WTC11 (cell line): ENCODE measurements at regions not wholly inside any gene's neighbourhood (a gene's known extent, or its start where the extent isn't known, plus 50 kb on each side); places are given as distances from the start of the nearest gene placed in this dataset.

ENCODE experiments used
- ATAC-seq: fragments of 200-7000 bp; cut with Tn5 transposase; 2 replicates; pipeline ENCODE4 v1.10.0; 2021; ENCODE audit warnings: mild to moderate bottlenecking, moderate library complexity
- CTCF ChIA-PET: fragments of 300-600 bp; sonication (Branson Sonifier 250); formaldehyde crosslinking; loops from one replicate; lab custom pipeline; 2021; ENCODE audit warnings: antibody characterized with exemption; lab: Charles Lee
- POLR2A ChIA-PET: fragments of 350-600 bp; sonication (Branson Sonifier 250); formaldehyde crosslinking; loops from one replicate; lab custom pipeline; 2021; ENCODE audit warnings: antibody characterized with exemption; lab: Charles Lee
- DNase-seq: peaks from one replicate; pipeline ENCODE4 v3.0.0; 2021; ENCODE audit warnings: low spot score
- H3K27ac Mint-ChIP-seq: 2 replicates; pipeline ENCODE4 v1.8.0; 2021; ENCODE audit warnings: mixed read lengths
- H3K27me3 Mint-ChIP-seq: 2 replicates; pipeline ENCODE4 v1.8.0; 2021; ENCODE audit warnings: low read depth, mild to moderate bottlenecking, moderate library complexity, mixed read lengths
- H3K36me3 Mint-ChIP-seq: 2 replicates; pipeline ENCODE4 v1.8.0; 2021; ENCODE audit warnings: mixed read lengths
- H3K4me1 Mint-ChIP-seq: 2 replicates; pipeline ENCODE4 v1.8.0; 2022; ENCODE audit warnings: mixed read lengths
- H3K4me3 Mint-ChIP-seq: 2 replicates; pipeline ENCODE4 v1.8.0; 2021; ENCODE audit warnings: mild to moderate bottlenecking, moderate library complexity, mixed read lengths
- H3K9me3 Mint-ChIP-seq: 2 replicates; pipeline ENCODE4 v1.8.0; 2021; ENCODE audit warnings: mixed read lengths
- AFF4 ChIP-seq: sonication (generic); formaldehyde crosslinking; IDR thresholded peaks from 2 replicates; pipeline ENCODE4 v1.8.1; 2023; ENCODE audit warnings: mild to moderate bottlenecking, missing genetic modification reagents, borderline replicate concordance
- ATF6 ChIP-seq: sonication (generic); formaldehyde crosslinking; IDR thresholded peaks from 2 replicates; pipeline ENCODE4 v1.8.1; 2023; ENCODE audit warnings: mild to moderate bottlenecking, missing genetic modification reagents
- CDX4 ChIP-seq: fragments of 250-450 bp; sonication (Bioruptor Pico); IDR thresholded peaks from 2 replicates; pipeline ENCODE4 v1.9.0; 2021; ENCODE audit warnings: moderate library complexity, mild to moderate bottlenecking, inconsistent platforms, borderline replicate concordance
- CREB1 ChIP-seq: sonication (generic); formaldehyde crosslinking; IDR thresholded peaks from 2 replicates; pipeline ENCODE4 v1.8.0; 2023; ENCODE audit warnings: mild to moderate bottlenecking, missing genetic modification reagents
- CTCF ChIP-seq: fragments of 200-600 bp; IDR thresholded peaks from 2 replicates; pipeline ENCODE4 v1.8.0; 2022; ENCODE audit warnings: antibody characterized with exemption
- ESRRA ChIP-seq: sonication (generic); formaldehyde crosslinking; IDR thresholded peaks from 2 replicates; pipeline ENCODE4 v1.8.1; 2022; ENCODE audit warnings: mild to moderate bottlenecking, missing genetic modification reagents, borderline replicate concordance
- GRHL2 ChIP-seq: fragments of 250-450 bp; sonication (Bioruptor Pico); IDR thresholded peaks from 2 replicates; pipeline ENCODE4 v1.8.0; 2022; ENCODE audit warnings: mild to moderate bottlenecking, moderate library complexity; ENCODE audit not compliant: insufficient replicate concordance, severe bottlenecking
- HMGA2 ChIP-seq: fragments of 250-450 bp; sonication (Bioruptor Pico); IDR thresholded peaks from 2 replicates; pipeline ENCODE4 v1.4.0; 2021; ENCODE audit warnings: mild to moderate bottlenecking, moderate library complexity
- HMGXB4 ChIP-seq: sonication (generic); formaldehyde crosslinking; IDR thresholded peaks from 2 replicates; pipeline ENCODE4 v1.8.1; 2023; ENCODE audit warnings: mild to moderate bottlenecking, moderate library complexity, missing genetic modification reagents
- JAZF1 ChIP-seq: fragments of 250-450 bp; sonication (Bioruptor Pico); IDR thresholded peaks from 2 replicates; pipeline ENCODE4 v1.9.0; 2021; ENCODE audit warnings: moderate library complexity, mild to moderate bottlenecking, inconsistent platforms
- NFATC4 ChIP-seq: fragments of 250-450 bp; sonication (Bioruptor Pico); IDR thresholded peaks from 2 replicates; pipeline ENCODE4 v1.9.0; 2021; ENCODE audit warnings: mild to moderate bottlenecking
- OVOL2 ChIP-seq: fragments of 250-450 bp; sonication (Bioruptor Pico); IDR thresholded peaks from 2 replicates; pipeline ENCODE4 v1.9.0; 2021; ENCODE audit warnings: mild to moderate bottlenecking, borderline replicate concordance
- STAT6 ChIP-seq: sonication (generic); formaldehyde crosslinking; conservative IDR thresholded peaks from 2 replicates; pipeline ENCODE4 v1.8.1; 2023; ENCODE audit warnings: mild to moderate bottlenecking, low read depth, missing genetic modification reagents, moderate library complexity
- TEAD1 ChIP-seq: sonication (generic); formaldehyde crosslinking; IDR thresholded peaks from 2 replicates; pipeline ENCODE4 v1.8.0; 2022; ENCODE audit warnings: mild to moderate bottlenecking, missing genetic modification reagents
- TP53 ChIP-seq: sonication (generic); formaldehyde crosslinking; IDR thresholded peaks from 2 replicates; pipeline ENCODE4 v1.8.1; 2023; ENCODE audit warnings: mild to moderate bottlenecking, missing genetic modification reagents
- ZNF219 ChIP-seq: sonication (generic); formaldehyde crosslinking; IDR thresholded peaks from 2 replicates; pipeline ENCODE4 v1.8.0; 2023; ENCODE audit warnings: missing genetic modification reagents, mild to moderate bottlenecking, borderline replicate concordance
- ZNF317 ChIP-seq: sonication (generic); formaldehyde crosslinking; IDR thresholded peaks from 2 replicates; pipeline ENCODE4 v1.8.1; 2023; ENCODE audit warnings: low read depth, mild to moderate bottlenecking, moderate library complexity, missing genetic modification reagents, borderline replicate concordance
- ZSCAN18 ChIP-seq: fragments of 250-450 bp; sonication (Bioruptor Pico); IDR thresholded peaks from 2 replicates; pipeline ENCODE4 v2.1.2; 2022; ENCODE audit warnings: mild to moderate bottlenecking, moderate library complexity

- POLR2A ChIA-PET = interaction anchor here (0.6 kb wide), 1 partner anchor 556 kb away, joined by 3 read pairs; no protein-coding TSS in a partner anchor
- CTCF ChIA-PET = no interaction called here
- H3K27me3 Mint-ChIP-seq = no peaks in the 10 kb centered on the region
- no peak overlapping the region for H3K4me3 Mint-ChIP-seq
- no peak for DNase-seq
- no peak for ATAC-seq
- H3K4me1 Mint-ChIP-seq = peaks cover 4% of the 10 kb centered on the region; the same call in 1 of the 2 replicates
- H3K9me3 Mint-ChIP-seq = no peaks in the 10 kb centered on the region
- no peak overlapping the region for H3K27ac Mint-ChIP-seq
- TF ChIP-seq ZNF317 (CRISPR knock-in tag) (no peak), JAZF1 (CRISPR knock-in tag) (no peak), TP53 (CRISPR knock-in tag) (no peak), ATF6 (CRISPR knock-in tag) (no peak), CDX4 (CRISPR knock-in tag) (no peak), OVOL2 (CRISPR knock-in tag) (no peak), AFF4 (CRISPR knock-in tag) (no peak), ZSCAN18 (no peak), ZNF219 (CRISPR knock-in tag) (no peak), TEAD1 (CRISPR knock-in tag) (no peak), NFATC4 (CRISPR knock-in tag) (no peak), STAT6 (CRISPR knock-in tag) (no peak), GRHL2 (no peak), CTCF (no peak), CREB1 (CRISPR knock-in tag) (no peak), HMGXB4 (CRISPR knock-in tag) (no peak), ESRRA (CRISPR knock-in tag) (no peak), HMGA2 (no peak)
- H3K36me3 Mint-ChIP-seq = no peaks in the 10 kb centered on the region
These were observed 422.5 kb upstream of the SLC8A1 start for GRCh38 chr2:40874380-40874779.
